CD8-positive, alpha-beta memory T cell (primary cell): ENCODE measurements at regions not wholly inside any gene's neighbourhood (a gene's known extent, or its start where the extent isn't known, plus 50 kb on each side); places are given as distances from the start of the nearest gene placed in this dataset.

ENCODE experiments used
- CTCF ChIA-PET: fragments of 350-600 bp; sonication (Branson Sonifier 250); formaldehyde crosslinking; loops from one replicate; lab custom pipeline; 2021; ENCODE audit warnings: antibody characterized with exemption; lab: Charles Lee
- POLR2A ChIA-PET: fragments of 350-600 bp; sonication (Branson Sonifier 250); formaldehyde crosslinking; loops from one replicate; lab custom pipeline; 2021; ENCODE audit warnings: antibody characterized with exemption; lab: Charles Lee
- DNase-seq, 5 donors: peaks; one replicate each; pipeline versions ENCODE4 v3.0.0 to v3.0.0-alpha.2; 2020 to 2022; ENCODE audit warnings: mixed read lengths in 1 of 5
- H3K27ac ChIP-seq: one replicate; pipeline ENCODE4 v1.7.0; 2013; ENCODE audit warnings: low read depth, mild to moderate bottlenecking, low read length, moderate library complexity
- H3K27me3 ChIP-seq: 2 replicates; pipeline ENCODE4 v1.7.0; 2013; ENCODE audit warnings: low read length, mild to moderate bottlenecking; ENCODE audit not compliant: insufficient read depth, poor library complexity, severe bottlenecking
- H3K36me3 ChIP-seq: 2 replicates; pipeline ENCODE4 v1.7.0; 2013; ENCODE audit warnings: mild to moderate bottlenecking, low read length, moderate library complexity; ENCODE audit not compliant: insufficient read depth
- H3K4me1 ChIP-seq: 2 replicates; pipeline ENCODE4 v1.7.0; 2013; ENCODE audit warnings: mild to moderate bottlenecking, low read length, moderate library complexity; ENCODE audit not compliant: insufficient read depth
- H3K4me3 ChIP-seq: 2 replicates; pipeline ENCODE4 v1.7.0; 2013; ENCODE audit warnings: mild to moderate bottlenecking, low read length
- H3K9me3 ChIP-seq: 2 replicates; pipeline ENCODE4 v1.7.0; 2013; ENCODE audit warnings: mild to moderate bottlenecking, low read length
- H3K27ac Mint-ChIP-seq, 8 donors: one replicate each; pipeline ENCODE4 v1.8.0; 2020 to 2021; ENCODE audit warnings: mixed read lengths in 8 of 8, mild to moderate bottlenecking in 6 of 8, inconsistent platforms in 3 of 8, moderate library complexity in 3 of 8
- H3K27me3 Mint-ChIP-seq, 2 donors: one replicate each; pipeline ENCODE4 v1.8.0; 2020 to 2021; ENCODE audit warnings: mixed read lengths in 2 of 2, mild to moderate bottlenecking in 1 of 2, moderate library complexity in 1 of 2
- H3K36me3 Mint-ChIP-seq, 3 donors: one replicate each; pipeline ENCODE4 v1.8.0; 2020 to 2021; ENCODE audit warnings: mixed read lengths in 3 of 3, inconsistent platforms in 1 of 3, mild to moderate bottlenecking in 1 of 3
- H3K4me1 Mint-ChIP-seq, 3 donors: one replicate each; pipeline ENCODE4 v1.8.0; 2020 to 2021; ENCODE audit warnings: mixed read lengths in 3 of 3, inconsistent platforms in 1 of 3, mild to moderate bottlenecking in 1 of 3
- H3K4me3 Mint-ChIP-seq, 7 donors: one replicate each; pipeline ENCODE4 v1.8.0; 2020 to 2021; ENCODE audit warnings: mixed read lengths in 7 of 7, mild to moderate bottlenecking in 6 of 7, moderate library complexity in 4 of 7, inconsistent platforms in 2 of 7
- H3K9me3 Mint-ChIP-seq, 5 donors: one replicate each; pipeline ENCODE4 v1.8.0; 2020 to 2022; ENCODE audit warnings: mixed read lengths in 5 of 5, mild to moderate bottlenecking in 3 of 5, moderate library complexity in 2 of 5, inconsistent platforms in 1 of 5

DNA sequence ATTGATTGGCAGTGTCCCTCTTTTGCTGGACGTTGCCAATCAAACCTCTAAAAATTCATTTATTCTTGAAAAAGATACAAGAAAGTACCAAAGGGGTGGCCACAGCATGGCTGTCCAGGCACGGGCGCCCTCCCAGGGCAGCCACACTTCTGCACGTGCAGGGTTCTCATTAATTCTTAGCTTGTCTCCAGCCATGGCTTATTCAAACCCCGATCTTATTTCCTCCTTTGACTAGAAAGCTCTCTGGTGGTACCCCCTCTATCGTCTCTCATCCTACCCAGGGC lies 123.9 kb downstream of the CTTN start:
- Histone ChIP-seq H3K9me3 (no peaks in the 10 kb centered on the region), H3K36me3 (no peaks in the 10 kb centered on the region), H3K4me1 (no peaks in the 10 kb centered on the region), H3K4me3 (no peak overlapping the region), H3K27me3 (no peaks in the 10 kb centered on the region), H3K27ac (no peak overlapping the region)
- H3K9me3 Mint-ChIP-seq: no peaks in the 10 kb centered on the region
- H3K4me1 Mint-ChIP-seq: no peaks in the 10 kb centered on the region
- CTCF ChIA-PET: interaction anchor here (1.0 kb wide), 1 partner anchor 23 kb away, joined by 3 read pairs; no protein-coding TSS in a partner anchor
- peaks cover 11 to 36% of the 10 kb centered on the region in 2 donors for H3K27me3 Mint-ChIP-seq
- DNase-seq: no peak
- no peak overlapping the region for H3K4me3 Mint-ChIP-seq
- POLR2A ChIA-PET: no interaction called here
- no peaks in the 10 kb centered on the region for H3K36me3 Mint-ChIP-seq
- no peak overlapping the region for H3K27ac Mint-ChIP-seq

GRCh38 chr11:70522593-70523311 lies 124.4 kb downstream of the CTTN start:
- H3K36me3 ChIP-seq: no peaks in the 10 kb centered on the region
- no peaks in the 10 kb centered on the region for H3K9me3 ChIP-seq
- peaks cover 11 to 36% of the 10 kb centered on the region in 2 donors for H3K27me3 Mint-ChIP-seq
- no peak overlapping the region for H3K4me3 ChIP-seq
- ChIA-PET CTCF (interaction anchor here (1.0 kb wide), 1 partner anchor 23 kb away, joined by 3 read pairs; no protein-coding TSS in a partner anchor), POLR2A (no interaction called here)
- H3K9me3 Mint-ChIP-seq: no peaks in the 10 kb centered on the region
- no peak overlapping the region for H3K4me3 Mint-ChIP-seq
- no peaks in the 10 kb centered on the region for H3K4me1 Mint-ChIP-seq
- H3K27me3 ChIP-seq: no peaks in the 10 kb centered on the region
- H3K4me1 ChIP-seq: no peaks in the 10 kb centered on the region
- peak in 1 of 5 donors; percentile 27 for DNase-seq
- no peak overlapping the region for H3K27ac ChIP-seq
- H3K27ac Mint-ChIP-seq: no peak overlapping the region
- no peaks in the 10 kb centered on the region for H3K36me3 Mint-ChIP-seq

DNA sequence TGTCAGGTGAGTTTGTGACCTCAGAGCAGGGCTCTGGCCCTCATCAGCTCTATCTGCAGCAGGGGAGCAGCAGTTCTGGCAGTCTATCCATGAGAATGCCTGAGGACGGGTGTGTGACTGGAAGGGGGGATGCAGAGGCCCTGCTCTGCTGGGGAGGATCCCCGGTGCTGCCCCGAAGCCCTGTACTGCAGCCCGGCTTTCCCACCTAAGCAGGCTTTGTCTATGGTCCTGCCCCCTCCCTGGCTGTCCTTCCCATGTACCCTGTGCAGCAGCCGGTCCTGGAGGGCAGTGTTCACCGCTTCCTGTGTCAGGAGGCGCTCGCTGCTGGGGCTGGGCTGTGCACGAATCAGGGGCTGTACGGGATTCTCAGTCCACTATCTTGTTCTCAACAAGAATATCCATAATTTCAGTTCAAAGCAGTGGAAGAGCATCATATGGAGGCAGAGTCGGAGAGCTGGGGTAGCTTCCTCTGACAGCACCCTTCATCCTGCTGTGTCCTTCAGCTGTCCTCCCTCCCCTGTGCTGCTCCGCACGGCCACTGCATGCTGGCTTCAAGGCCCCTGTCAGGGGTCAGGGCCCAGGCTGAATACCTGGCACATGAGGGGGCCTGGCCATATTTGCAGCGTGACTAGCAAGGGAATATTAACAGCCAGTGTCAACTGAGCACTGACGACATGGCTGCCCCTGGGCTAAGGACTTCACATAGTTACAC lies 125.2 kb downstream of the CTTN start:
- Histone ChIP-seq H3K4me3 (no peak overlapping the region), H3K27me3 (no peaks in the 10 kb centered on the region), H3K4me1 (no peaks in the 10 kb centered on the region), H3K36me3 (no peaks in the 10 kb centered on the region), H3K27ac (no peak overlapping the region), H3K9me3 (no peaks in the 10 kb centered on the region)
- DNase-seq: peak in 1 of 5 donors; percentile 16
- Mint-ChIP-seq H3K9me3 (peaks cover 0 to 1% (median 0%) of the 10 kb centered on the region in 5 donors), H3K4me3 (no peak overlapping the region), H3K27ac (no peak overlapping the region), H3K4me1 (no peaks in the 10 kb centered on the region), H3K27me3 (peaks cover 10 to 36% of the 10 kb centered on the region in 2 donors), H3K36me3 (no peaks in the 10 kb centered on the region)
- POLR2A ChIA-PET: no interaction called here
- CTCF ChIA-PET: no interaction called here

- DNase-seq: no peak
- Histone ChIP-seq H3K27ac (no peak overlapping the region), H3K4me1 (no peaks in the 10 kb centered on the region), H3K4me3 (no peak overlapping the region), H3K27me3 (no peaks in the 10 kb centered on the region), H3K9me3 (no peaks in the 10 kb centered on the region), H3K36me3 (no peaks in the 10 kb centered on the region)
- Mint-ChIP-seq H3K27ac (no peak overlapping the region), H3K27me3 (peaks cover 10 to 36% of the 10 kb centered on the region in 2 donors), H3K4me3 (no peak overlapping the region), H3K9me3 (peaks cover 0 to 1% (median 0%) of the 10 kb centered on the region in 5 donors), H3K4me1 (no peaks in the 10 kb centered on the region), H3K36me3 (no peaks in the 10 kb centered on the region)
- POLR2A ChIA-PET: no interaction called here
- CTCF ChIA-PET: no interaction called here
These were observed 126.0 kb downstream of the CTTN start for GRCh38 chr11:70524096-70524922.

- Histone ChIP-seq H3K4me3 (no peak overlapping the region), H3K27me3 (no peaks in the 10 kb centered on the region), H3K36me3 (no peaks in the 10 kb centered on the region), H3K9me3 (no peaks in the 10 kb centered on the region), H3K4me1 (no peaks in the 10 kb centered on the region), H3K27ac (no peak overlapping the region)
- Mint-ChIP-seq H3K4me1 (no peaks in the 10 kb centered on the region), H3K9me3 (peaks cover 0 to 3% (median 0%) of the 10 kb centered on the region in 5 donors), H3K27me3 (peaks cover 10 to 36% of the 10 kb centered on the region in 2 donors), H3K4me3 (no peak overlapping the region), H3K27ac (no peak overlapping the region), H3K36me3 (no peaks in the 10 kb centered on the region)
- ChIA-PET POLR2A (no interaction called here), CTCF (no interaction called here)
- no peak for DNase-seq
These were observed 126.7 kb downstream of the CTTN start for GRCh38 chr11:70525006-70525405.

- no peak overlapping the region for H3K27ac Mint-ChIP-seq
- Histone ChIP-seq H3K4me1 (no peaks in the 10 kb centered on the region), H3K9me3 (no peaks in the 10 kb centered on the region), H3K4me3 (no peak overlapping the region), H3K27me3 (no peaks in the 10 kb centered on the region), H3K36me3 (no peaks in the 10 kb centered on the region), H3K27ac (no peak overlapping the region)
- no peaks in the 10 kb centered on the region for H3K4me1 Mint-ChIP-seq
- H3K9me3 Mint-ChIP-seq: peaks cover 0 to 3% (median 0%) of the 10 kb centered on the region in 5 donors
- ChIA-PET POLR2A (no interaction called here), CTCF (no interaction called here)
- peaks cover 10 to 35% of the 10 kb centered on the region in 2 donors for H3K27me3 Mint-ChIP-seq
- no peaks in the 10 kb centered on the region for H3K36me3 Mint-ChIP-seq
- no peak for DNase-seq
- H3K4me3 Mint-ChIP-seq: no peak overlapping the region
These were observed 127.1 kb downstream of the CTTN start for GRCh38 chr11:70525466-70525865.

- ChIA-PET POLR2A (no interaction called here), CTCF (no interaction called here)
- Mint-ChIP-seq H3K9me3 (peaks cover 0 to 3% (median 0%) of the 10 kb centered on the region in 5 donors), H3K27ac (no peak overlapping the region), H3K4me3 (no peak overlapping the region), H3K36me3 (no peaks in the 10 kb centered on the region), H3K4me1 (no peaks in the 10 kb centered on the region), H3K27me3 (peaks cover 10 to 27% of the 10 kb centered on the region in 2 donors)
- Histone ChIP-seq H3K27me3 (no peaks in the 10 kb centered on the region), H3K9me3 (no peaks in the 10 kb centered on the region), H3K4me1 (no peaks in the 10 kb centered on the region), H3K36me3 (no peaks in the 10 kb centered on the region), H3K27ac (no peak overlapping the region), H3K4me3 (no peak overlapping the region)
- no peak for DNase-seq
These were observed 128.1 kb downstream of the CTTN start for GRCh38 chr11:70526116-70527045.
